ENCODE measurements at regions not wholly inside any gene's neighbourhood (a gene's known extent, or its start where the extent isn't known, plus 50 kb on each side); places are given as distances from the start of the nearest gene placed in this dataset.

DNA sequence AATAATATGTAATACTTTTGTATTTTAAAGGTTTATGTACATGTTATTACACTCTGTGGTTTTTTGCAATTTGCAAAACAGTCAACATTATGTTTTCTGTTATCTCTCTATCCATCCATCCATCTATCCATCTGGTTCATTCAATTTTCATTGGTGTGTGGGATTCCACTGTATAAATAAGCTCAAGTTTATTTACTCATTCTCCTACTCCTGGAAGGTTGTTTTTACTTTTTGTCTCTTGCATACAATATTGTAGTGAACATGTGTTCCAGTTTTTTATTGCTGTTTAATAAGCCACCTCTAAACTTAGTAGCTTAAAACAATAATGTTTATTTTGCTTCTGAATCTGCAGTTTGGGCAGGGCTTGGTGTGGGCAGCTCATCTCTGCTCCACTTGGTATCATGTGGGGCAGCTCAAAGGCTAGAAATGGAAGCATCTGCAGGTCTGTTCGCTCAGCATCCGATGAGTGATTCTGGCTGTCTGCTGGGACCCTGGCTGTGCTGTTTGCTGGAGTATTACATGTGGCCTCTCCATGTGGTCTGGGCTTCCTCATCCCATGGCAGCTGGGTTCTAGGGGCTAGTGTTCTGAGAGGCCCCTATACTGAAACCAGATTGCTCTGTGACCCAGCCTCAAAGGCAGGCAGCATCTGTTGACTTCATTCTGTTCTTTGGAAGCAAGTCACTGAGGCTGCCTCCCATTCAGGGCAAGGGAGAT lies 98.8 kb downstream of the SLC25A47 start:
- no peak overlapping the region for H3K4me3 ChIP-seq
- no peak overlapping the region for H3K27ac ChIP-seq
- peaks cover 36% of the 10 kb centered on the region for H3K79me2 ChIP-seq
- no peaks in the 10 kb centered on the region for H3K9me3 ChIP-seq (ENCODE audit: low read depth)
- no peak overlapping the region for H3K4me2 ChIP-seq
- TF ChIP-seq EZH2 (IDR thresholded peaks at IDR 0.05; ENCODE audit: borderline replicate concordance) (no peak), EZH2phosphoT487 (IDR thresholded peaks at IDR 0.05; ENCODE audit: low read depth, severe bottlenecking, unreplicated experiment) (no peak)
- TF ChIP-seq, protein P1, sequence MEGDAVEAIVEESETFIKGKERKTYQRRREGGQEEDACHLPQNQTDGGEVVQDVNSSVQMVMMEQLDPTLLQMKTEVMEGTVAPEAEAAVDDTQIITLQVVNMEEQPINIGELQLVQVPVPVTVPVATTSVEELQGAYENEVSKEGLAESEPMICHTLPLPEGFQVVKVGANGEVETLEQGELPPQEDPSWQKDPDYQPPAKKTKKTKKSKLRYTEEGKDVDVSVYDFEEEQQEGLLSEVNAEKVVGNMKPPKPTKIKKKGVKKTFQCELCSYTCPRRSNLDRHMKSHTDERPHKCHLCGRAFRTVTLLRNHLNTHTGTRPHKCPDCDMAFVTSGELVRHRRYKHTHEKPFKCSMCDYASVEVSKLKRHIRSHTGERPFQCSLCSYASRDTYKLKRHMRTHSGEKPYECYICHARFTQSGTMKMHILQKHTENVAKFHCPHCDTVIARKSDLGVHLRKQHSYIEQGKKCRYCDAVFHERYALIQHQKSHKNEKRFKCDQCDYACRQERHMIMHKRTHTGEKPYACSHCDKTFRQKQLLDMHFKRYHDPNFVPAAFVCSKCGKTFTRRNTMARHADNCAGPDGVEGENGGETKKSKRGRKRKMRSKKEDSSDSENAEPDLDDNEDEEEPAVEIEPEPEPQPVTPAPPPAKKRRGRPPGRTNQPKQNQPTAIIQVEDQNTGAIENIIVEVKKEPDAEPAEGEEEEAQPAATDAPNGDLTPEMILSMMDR (IDR thresholded peaks at IDR 0.05; ENCODE audit: poor library complexity) = no peak
- no peak overlapping the region for H2AFZ ChIP-seq
- WGBS (ENCODE audit: low lambda C conversion rate, missing lambda C conversion rate) = 42% methylated on average over 2 of the region's 2 CpGs
- no peak for DNase-seq (ENCODE audit: low spot score)
- peaks cover 4% of the 10 kb centered on the region for H3K4me1 ChIP-seq (ENCODE audit: insufficient read depth)
- no peaks in the 10 kb centered on the region for H4K20me1 ChIP-seq (ENCODE audit: insufficient read depth, poor library complexity, severe bottlenecking)
- no peaks in the 10 kb centered on the region for H3K36me3 ChIP-seq (replicated peaks; ENCODE audit: insufficient read depth, low read depth)
- no peaks in the 10 kb centered on the region for H3K9me2 ChIP-seq (replicated peaks; ENCODE audit: insufficient read depth)
- H3K27me3 ChIP-seq = no peaks in the 10 kb centered on the region

DNA sequence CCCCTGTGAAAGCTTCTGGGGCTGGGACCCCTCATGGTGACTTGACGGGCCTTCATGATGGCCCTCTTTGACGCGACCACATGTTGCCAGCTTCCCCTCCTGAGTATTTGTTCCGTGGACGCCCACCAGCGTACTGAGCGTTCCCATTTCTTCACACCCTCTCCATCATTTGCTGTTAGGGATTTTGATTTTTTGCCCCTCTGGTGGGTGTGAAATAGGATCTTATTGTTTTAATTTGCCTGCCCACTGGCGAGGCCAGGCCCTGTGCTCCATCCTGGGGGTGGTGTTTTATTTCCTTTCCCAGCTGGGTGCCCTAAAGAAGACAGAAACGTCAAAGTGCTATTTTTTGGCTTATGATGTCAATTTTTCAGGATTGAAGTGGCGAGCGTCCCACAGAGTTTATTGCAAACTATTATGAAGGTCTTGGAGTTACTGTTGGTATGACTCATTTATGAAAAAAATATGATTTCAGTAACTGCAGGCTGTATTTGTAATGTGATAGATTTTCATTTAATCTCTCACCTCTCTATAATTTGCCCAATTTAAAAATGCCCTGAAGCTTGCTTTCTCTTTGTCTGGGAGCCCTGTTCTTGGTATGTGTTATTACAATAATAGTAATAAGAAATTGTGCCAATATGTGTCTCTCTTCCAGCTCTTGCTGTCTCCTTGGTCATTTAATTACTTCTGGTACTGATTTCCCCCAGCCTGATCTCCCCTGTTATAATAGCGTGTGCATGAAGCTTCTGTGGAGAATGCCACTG lies 99.6 kb downstream of the SLC25A47 start:
- Histone ChIP-seq H3K27me3 (no peaks in the 10 kb centered on the region), H3K36me3 (replicated peaks; ENCODE audit: insufficient read depth, low read depth) (no peaks in the 10 kb centered on the region), H4K20me1 (ENCODE audit: insufficient read depth, poor library complexity, severe bottlenecking) (no peaks in the 10 kb centered on the region), H3K9me3 (ENCODE audit: low read depth) (no peaks in the 10 kb centered on the region), H2AFZ (no peak overlapping the region), H3K79me2 (peaks cover 36% of the 10 kb centered on the region), H3K4me3 (no peak overlapping the region), H3K4me2 (no peak overlapping the region), H3K4me1 (ENCODE audit: insufficient read depth) (no peaks in the 10 kb centered on the region), H3K27ac (no peak overlapping the region), H3K9me2 (replicated peaks; ENCODE audit: insufficient read depth) (no peaks in the 10 kb centered on the region)
- WGBS (ENCODE audit: low lambda C conversion rate, missing lambda C conversion rate) = 93% methylated on average over 12 of the region's 12 CpGs
- DNase-seq (ENCODE audit: low spot score) = no peak
- TF ChIP-seq EZH2phosphoT487 (IDR thresholded peaks at IDR 0.05; ENCODE audit: low read depth, severe bottlenecking, unreplicated experiment) = no peak
- TF ChIP-seq, protein P1 (IDR thresholded peaks at IDR 0.05; ENCODE audit: poor library complexity) = no peak
- TF ChIP-seq EZH2 (IDR thresholded peaks at IDR 0.05; ENCODE audit: borderline replicate concordance) = no peak

DNA sequence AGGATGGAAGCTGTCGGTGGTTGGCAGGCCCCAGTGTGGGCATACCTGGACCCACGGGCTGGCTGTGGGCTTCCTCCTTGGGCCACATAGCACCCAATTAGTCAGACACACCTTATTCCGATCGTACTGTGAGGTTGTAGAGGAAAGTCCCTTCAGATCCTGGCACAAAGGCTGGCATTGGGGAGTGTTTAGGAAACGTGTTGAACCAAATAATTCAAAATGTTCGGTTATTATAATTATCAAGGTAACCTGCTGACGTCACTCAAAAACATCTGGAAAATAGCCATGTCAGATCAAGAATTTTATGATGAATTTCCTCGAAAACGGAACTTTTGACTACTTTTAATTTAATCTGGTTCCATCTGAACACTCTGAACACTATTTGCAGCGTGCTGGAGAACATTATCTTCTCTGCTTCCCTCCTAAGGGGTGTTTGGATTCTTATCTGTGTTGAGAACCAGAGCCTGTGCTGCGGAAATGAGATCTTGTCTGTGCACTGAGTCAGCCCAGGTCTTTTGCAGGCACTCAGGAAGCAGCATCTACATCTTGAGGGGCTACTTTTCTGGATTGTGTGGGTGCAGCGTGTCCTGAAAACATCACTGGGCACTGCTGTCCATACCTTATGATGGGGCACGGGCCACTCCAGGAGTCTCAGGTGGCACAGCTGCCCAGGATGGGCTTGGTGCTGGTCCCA lies 100.3 kb downstream of the SLC25A47 start:
- no peak for DNase-seq (ENCODE audit: low spot score)
- H3K4me3 ChIP-seq = no peak overlapping the region
- H3K9me2 ChIP-seq (replicated peaks; ENCODE audit: insufficient read depth) = no peaks in the 10 kb centered on the region
- no peak overlapping the region for H3K27ac ChIP-seq
- no peaks in the 10 kb centered on the region for H3K27me3 ChIP-seq
- H3K4me1 ChIP-seq (ENCODE audit: insufficient read depth) = no peaks in the 10 kb centered on the region
- no peaks in the 10 kb centered on the region for H3K9me3 ChIP-seq (ENCODE audit: low read depth)
- peaks cover 31% of the 10 kb centered on the region for H3K79me2 ChIP-seq
- H3K4me2 ChIP-seq = no peak overlapping the region
- TF ChIP-seq EZH2 (IDR thresholded peaks at IDR 0.05; ENCODE audit: borderline replicate concordance) (no peak), EZH2phosphoT487 (IDR thresholded peaks at IDR 0.05; ENCODE audit: low read depth, severe bottlenecking, unreplicated experiment) (no peak)
- TF ChIP-seq, protein P1 (IDR thresholded peaks at IDR 0.05; ENCODE audit: poor library complexity) = no peak
- H3K36me3 ChIP-seq (replicated peaks; ENCODE audit: insufficient read depth, low read depth) = no peaks in the 10 kb centered on the region
- no peaks in the 10 kb centered on the region for H4K20me1 ChIP-seq (ENCODE audit: insufficient read depth, poor library complexity, severe bottlenecking)
- WGBS (ENCODE audit: low lambda C conversion rate, missing lambda C conversion rate) = 83% methylated on average over 13 of the region's 13 CpGs
- H2AFZ ChIP-seq = no peak overlapping the region

Measured in hepatocyte (in vitro differentiated cells).